ENCODE measurements at regions not wholly inside any gene's neighbourhood (a gene's known extent, or its start where the extent isn't known, plus 50 kb on each side); places are given as distances from the start of the nearest gene placed in this dataset.

DNA sequence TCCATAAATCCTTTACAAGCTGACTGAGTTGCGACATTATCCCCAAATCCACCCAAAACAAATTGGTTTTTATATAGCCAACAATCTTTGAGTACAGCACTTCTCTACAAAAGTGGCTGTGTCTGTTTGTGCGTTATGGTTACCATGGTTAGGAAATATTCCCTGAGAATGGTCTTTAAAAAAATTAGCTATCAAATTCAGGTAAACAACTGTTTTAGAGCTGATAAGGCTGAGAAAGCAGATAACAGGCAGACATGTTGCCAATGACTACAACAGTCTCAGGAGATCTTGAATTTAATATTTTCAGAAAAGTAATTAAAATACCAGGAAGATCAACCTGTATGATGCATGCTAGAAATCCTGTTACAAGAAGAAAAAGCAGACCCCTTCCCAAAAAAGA is 248.0 kb downstream of the RASSF9 start:
- no peak for TF ChIP-seq EP300 (IDR thresholded peaks at IDR 0.05; ENCODE audit: low read depth in 2 of 2, low read length in 2 of 2)
- TF ChIP-seq EP300 (CRISPR knock-in tag; IDR thresholded peaks at IDR 0.05; ENCODE audit: borderline replicate concordance): no peak
- TF ChIP-seq POLR2AphosphoS5 (IDR thresholded peaks at IDR 0.05; ENCODE audit: low read depth, low read length): no peak
- TF ChIP-seq JARID2 (CRISPR knock-in tag; IDR thresholded peaks at IDR 0.05; ENCODE audit: insufficient replicate concordance): no peak
- TF ChIP-seq SSRP1 (CRISPR knock-in tag; IDR thresholded peaks at IDR 0.05): no peak
- TF ChIP-seq ZSCAN30 (CRISPR knock-in tag; IDR thresholded peaks at IDR 0.05): no peak
- no peak for TF ChIP-seq RNF2 (conservative IDR thresholded peaks at IDR 0.05; ENCODE audit: low read depth)

Measured in HepG2 (cell line).